H9 (cell line): ENCODE measurements at regions not wholly inside any gene's neighbourhood (a gene's known extent, or its start where the extent isn't known, plus 50 kb on each side); places are given as distances from the start of the nearest gene placed in this dataset.

Experiments used
- DNase-seq: peaks from one replicate; pipeline ENCODE4 v3.0.0-alpha.2; 2017
- H2AFZ ChIP-seq: one replicate; pipeline ENCODE4 v1.6.1; 2013; ENCODE audit warnings: mild to moderate bottlenecking, low read length, control low read depth, moderate library complexity
- H2AK5ac ChIP-seq: 2 replicates; pipeline ENCODE4 v1.6.1; 2013; ENCODE audit warnings: low read length, control low read depth, mixed read lengths; ENCODE audit not compliant: insufficient read length
- H2BK120ac ChIP-seq: one replicate; pipeline ENCODE4 v1.6.1; 2013; ENCODE audit warnings: low read depth, mild to moderate bottlenecking, low read length, control low read depth, inconsistent platforms; ENCODE audit not compliant: poor library complexity, severe bottlenecking
- H2BK12ac ChIP-seq: 2 replicates; pipeline ENCODE4 v1.6.1; 2013; ENCODE audit warnings: low read length, control low read depth, mixed read lengths, low read depth; ENCODE audit not compliant: insufficient read length
- H2BK15ac ChIP-seq: 2 replicates; pipeline ENCODE4 v1.6.1; 2013; ENCODE audit warnings: low read depth, low read length, control low read depth
- H2BK20ac ChIP-seq: one replicate; pipeline ENCODE4 v1.6.1; 2013; ENCODE audit warnings: low read depth, mild to moderate bottlenecking, low read length, control low read depth, inconsistent platforms; ENCODE audit not compliant: poor library complexity, severe bottlenecking
- H2BK5ac ChIP-seq: 2 replicates; pipeline ENCODE4 v1.6.1; 2013; ENCODE audit warnings: low read length, control low read depth, mixed read lengths; ENCODE audit not compliant: insufficient read length
- H3K14ac ChIP-seq: 2 replicates; pipeline ENCODE4 v1.6.1; 2013; ENCODE audit warnings: low read length, control low read depth; ENCODE audit not compliant: insufficient read depth
- H3K18ac ChIP-seq: 2 replicates; pipeline ENCODE4 v1.6.1; 2013; ENCODE audit warnings: low read depth, mild to moderate bottlenecking, mixed read lengths, low read length, control low read depth; ENCODE audit not compliant: insufficient read length
- H3K23ac ChIP-seq: 2 replicates; pipeline ENCODE4 v1.6.1; 2013; ENCODE audit warnings: low read length, control low read depth, mixed read lengths, low read depth; ENCODE audit not compliant: insufficient read length
- H3K23me2 ChIP-seq: 2 replicates; pipeline ENCODE4 v1.6.1; 2013; ENCODE audit warnings: low read depth, mild to moderate bottlenecking, mixed read lengths, low read length, control low read depth; ENCODE audit not compliant: insufficient read length, poor library complexity, severe bottlenecking
- H3K27ac ChIP-seq: 2 replicates; pipeline ENCODE4 v1.5.1; 2013; ENCODE audit warnings: low read length, control low read depth, mixed read lengths, low read depth; ENCODE audit not compliant: insufficient read length
- H3K27me3 ChIP-seq: 2 replicates; pipeline ENCODE4 v1.6.1; 2013; ENCODE audit warnings: low read length, control low read depth, inconsistent platforms; ENCODE audit not compliant: insufficient read depth
- H3K4ac ChIP-seq: 2 replicates; pipeline ENCODE4 v1.6.1; 2013; ENCODE audit warnings: low read depth, mild to moderate bottlenecking, control low read depth, inconsistent platforms, low read length, moderate library complexity
- H3K4me1 ChIP-seq: 2 replicates; pipeline ENCODE4 v1.6.1; 2013; ENCODE audit warnings: low read length, control low read depth, inconsistent platforms; ENCODE audit not compliant: insufficient read depth
- H3K4me2 ChIP-seq: 2 replicates; pipeline ENCODE4 v1.6.1; 2013; ENCODE audit warnings: low read length, control low read depth, mixed read lengths; ENCODE audit not compliant: insufficient read length, insufficient read depth
- H3K56ac ChIP-seq: 2 replicates; pipeline ENCODE4 v1.6.1; 2013; ENCODE audit warnings: low read depth, mild to moderate bottlenecking, mixed read lengths, low read length, control low read depth; ENCODE audit not compliant: insufficient read length
- H3K79me1 ChIP-seq: 2 replicates; pipeline ENCODE4 v1.6.1; 2013; ENCODE audit warnings: low read depth, mild to moderate bottlenecking, moderate library complexity, low read length, control low read depth, inconsistent platforms; ENCODE audit not compliant: insufficient read depth, poor library complexity, severe bottlenecking
- H3K79me2 ChIP-seq: 2 replicates; pipeline ENCODE4 v1.6.1; 2013; ENCODE audit warnings: low read length, control low read depth, inconsistent platforms; ENCODE audit not compliant: insufficient read depth
- H3K9ac ChIP-seq: 2 replicates; pipeline ENCODE4 v1.6.1; 2013; ENCODE audit warnings: low read length, control low read depth, mixed read lengths; ENCODE audit not compliant: insufficient read length; ENCODE audit errors: extremely low read depth
- H3K9me3 ChIP-seq: one replicate; pipeline ENCODE4 v1.6.1; 2013; ENCODE audit warnings: low read depth, low read length, inconsistent platforms; ENCODE audit not compliant: control insufficient read depth
- H3T11ph ChIP-seq: one replicate; pipeline ENCODE4 v1.6.1; 2013; ENCODE audit warnings: mild to moderate bottlenecking, low read length, control low read depth, inconsistent platforms
- H4K20me1 ChIP-seq: one replicate; pipeline ENCODE4 v1.6.1; 2013; ENCODE audit not compliant: control insufficient read depth, insufficient read length, insufficient read depth
- H4K5ac ChIP-seq: 2 replicates; pipeline ENCODE4 v1.6.1; 2013; ENCODE audit warnings: low read depth, mild to moderate bottlenecking, mixed read lengths, low read length, control low read depth; ENCODE audit not compliant: insufficient read length
- H4K8ac ChIP-seq: replicated peaks from 2 replicates; pipeline ENCODE4 v1.6.1; 2013; ENCODE audit warnings: low read length, control low read depth, mixed read lengths, low read depth; ENCODE audit not compliant: insufficient read length
- H4K91ac ChIP-seq: 2 replicates; pipeline ENCODE4 v1.6.1; 2013; ENCODE audit warnings: low read depth, mild to moderate bottlenecking, moderate library complexity, mixed read lengths, low read length, control low read depth; ENCODE audit not compliant: insufficient read length
- H3K27ac Mint-ChIP-seq, 3 experiments: 2 replicates in 2 of 3; 3 replicates in 1 of 3; pipeline ENCODE4 v1.8.0; 2020 to 2021; ENCODE audit warnings: mixed read lengths in 3 of 3, mild to moderate bottlenecking in 1 of 3, moderate library complexity in 1 of 3
- H3K27me3 Mint-ChIP-seq: 2 replicates; pipeline ENCODE4 v1.8.0; 2021; ENCODE audit warnings: low read depth, mild to moderate bottlenecking, moderate library complexity, mixed read lengths
- H3K36me3 Mint-ChIP-seq, 3 experiments: 2 replicates in 2 of 3; 3 replicates in 1 of 3; pipeline ENCODE4 v1.8.0; 2020 to 2021; ENCODE audit warnings: low read depth in 3 of 3, mixed read lengths in 3 of 3; ENCODE audit not compliant: insufficient read depth in 1 of 3
- H3K4me1 Mint-ChIP-seq, 2 experiments: 2 replicates each; pipeline ENCODE4 v1.8.0; 2020; ENCODE audit warnings: mixed read lengths in 2 of 2
- H3K4me3 Mint-ChIP-seq, 2 experiments: 2 replicates in 1 of 2; 3 replicates in 1 of 2; pipeline ENCODE4 v1.8.0; 2020 to 2021; ENCODE audit warnings: mild to moderate bottlenecking in 2 of 2, mixed read lengths in 2 of 2, moderate library complexity in 1 of 2
- H3K9me3 Mint-ChIP-seq, 2 experiments: 2 replicates in 1 of 2; 3 replicates in 1 of 2; pipeline ENCODE4 v1.8.0; 2020; ENCODE audit warnings: mild to moderate bottlenecking in 2 of 2, mixed read lengths in 2 of 2, moderate library complexity in 1 of 2
- WGBS: extraction: QIAGEN DNeasy Blood & Tissue Kit; methylation state at CpG from one replicate; pipeline ENCODE4 v1.1.7; 2013; ENCODE audit warnings: missing lambda C conversion rate, low lambda C conversion rate, mixed read lengths; ENCODE audit not compliant: insufficient read length; ENCODE audit errors: extremely low coverage; 5-methylcytosine and 5-hydroxymethylcytosine counted together
- TF ChIP-seq, protein P1 (sequence below): fragments of 200-600 bp; sonication (generic); conservative IDR thresholded peaks from 3 replicates; pipeline ENCODE4 v1.8.0; 2021; ENCODE audit warnings: antibody characterized with exemption, mild to moderate bottlenecking

DNA sequence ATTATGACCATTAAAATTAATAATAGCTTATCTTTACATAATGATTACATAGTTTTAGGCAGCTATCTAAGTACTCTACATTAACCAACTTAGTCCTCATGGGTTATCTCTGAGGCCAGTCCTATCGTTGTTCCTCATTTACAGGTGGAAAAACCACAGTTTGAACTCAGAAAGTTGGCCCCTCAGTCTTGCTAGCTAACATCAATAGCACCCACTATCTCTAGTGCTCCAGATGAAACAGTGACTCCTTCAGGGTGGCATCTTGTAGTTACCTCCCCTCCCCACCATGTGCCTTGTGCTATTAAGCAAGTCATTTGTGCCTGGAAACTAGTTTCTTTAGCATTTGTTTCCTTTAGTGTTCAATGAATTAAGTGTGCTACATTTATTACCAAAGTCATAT lies 1086.7 kb downstream of the EFNB2 start:
- H2AK5ac ChIP-seq, result no peak overlapping the region
- H3K9me3 ChIP-seq, result no peaks in the 10 kb centered on the region
- no peak overlapping the region for H2BK120ac ChIP-seq
- no peak overlapping the region for H3K14ac ChIP-seq
- H3K18ac ChIP-seq, result no peak overlapping the region
- Mint-ChIP-seq H3K9me3 (no peaks in the 10 kb centered on the region), H3K4me3 (no peak overlapping the region), H3K27me3 (no peaks in the 10 kb centered on the region), H3K36me3 (no peaks in the 10 kb centered on the region), H3K27ac (no peak overlapping the region), H3K4me1 (no peaks in the 10 kb centered on the region)
- H2AFZ ChIP-seq, result no peak overlapping the region
- TF ChIP-seq, protein P1, sequence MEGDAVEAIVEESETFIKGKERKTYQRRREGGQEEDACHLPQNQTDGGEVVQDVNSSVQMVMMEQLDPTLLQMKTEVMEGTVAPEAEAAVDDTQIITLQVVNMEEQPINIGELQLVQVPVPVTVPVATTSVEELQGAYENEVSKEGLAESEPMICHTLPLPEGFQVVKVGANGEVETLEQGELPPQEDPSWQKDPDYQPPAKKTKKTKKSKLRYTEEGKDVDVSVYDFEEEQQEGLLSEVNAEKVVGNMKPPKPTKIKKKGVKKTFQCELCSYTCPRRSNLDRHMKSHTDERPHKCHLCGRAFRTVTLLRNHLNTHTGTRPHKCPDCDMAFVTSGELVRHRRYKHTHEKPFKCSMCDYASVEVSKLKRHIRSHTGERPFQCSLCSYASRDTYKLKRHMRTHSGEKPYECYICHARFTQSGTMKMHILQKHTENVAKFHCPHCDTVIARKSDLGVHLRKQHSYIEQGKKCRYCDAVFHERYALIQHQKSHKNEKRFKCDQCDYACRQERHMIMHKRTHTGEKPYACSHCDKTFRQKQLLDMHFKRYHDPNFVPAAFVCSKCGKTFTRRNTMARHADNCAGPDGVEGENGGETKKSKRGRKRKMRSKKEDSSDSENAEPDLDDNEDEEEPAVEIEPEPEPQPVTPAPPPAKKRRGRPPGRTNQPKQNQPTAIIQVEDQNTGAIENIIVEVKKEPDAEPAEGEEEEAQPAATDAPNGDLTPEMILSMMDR, result no peak
- H3K27me3 ChIP-seq, result no peaks in the 10 kb centered on the region
- no peak overlapping the region for H4K8ac ChIP-seq
- H3T11ph ChIP-seq, result no peak overlapping the region
- no peak overlapping the region for H3K9ac ChIP-seq
- DNase-seq, result no peak
- H3K56ac ChIP-seq, result no peak overlapping the region
- H3K79me1 ChIP-seq, result no peaks in the 10 kb centered on the region
- H2BK5ac ChIP-seq, result no peak overlapping the region
- no peak overlapping the region for H3K23ac ChIP-seq
- WGBS, result no CpG with 5 or more reads among the region's 1 CpG
- no peaks in the 10 kb centered on the region for H3K4me1 ChIP-seq
- no peak overlapping the region for H4K91ac ChIP-seq
- H3K4ac ChIP-seq, result no peak overlapping the region
- no peak overlapping the region for H2BK20ac ChIP-seq
- H2BK12ac ChIP-seq, result no peak overlapping the region
- H4K5ac ChIP-seq, result no peak overlapping the region
- no peak overlapping the region for H2BK15ac ChIP-seq
- no peak overlapping the region for H3K27ac ChIP-seq
- H4K20me1 ChIP-seq, result no peaks in the 10 kb centered on the region
- H3K23me2 ChIP-seq, result no peaks in the 10 kb centered on the region
- no peak overlapping the region for H3K4me2 ChIP-seq
- no peaks in the 10 kb centered on the region for H3K79me2 ChIP-seq
